NT2/D1 (cell line): ENCODE measurements at regions not wholly inside any gene's neighbourhood (a gene's known extent, or its start where the extent isn't known, plus 50 kb on each side); places are given as distances from the start of the nearest gene placed in this dataset.

Experiments used
- SUZ12 ChIP-seq: IDR thresholded peaks from 2 replicates; pipeline ENCODE4 v1.6.1; 2011; ENCODE audit not compliant: insufficient read length, insufficient read depth; ENCODE audit errors: extremely low read depth
- YY1 ChIP-seq: IDR thresholded peaks from 2 replicates; pipeline ENCODE4 v1.6.1; 2011; ENCODE audit not compliant: insufficient read length, insufficient read depth
- ZNF274 ChIP-seq: IDR thresholded peaks from 2 replicates; pipeline ENCODE4 v1.6.1; 2011; ENCODE audit warnings: mild to moderate bottlenecking, low read depth, low read length

- no peak for TF ChIP-seq ZNF274
- TF ChIP-seq YY1, result no peak
- no peak for TF ChIP-seq SUZ12
Observed at GRCh38 chr11:122173587-122173986, 57.6 kb upstream of the BLID start.
